H4 (cell line): ENCODE measurements at regions not wholly inside any gene's neighbourhood (a gene's known extent, or its start where the extent isn't known, plus 50 kb on each side); places are given as distances from the start of the nearest gene placed in this dataset.

Experiments
- DNase-seq: peaks from one replicate; pipeline ENCODE4 v3.0.0-alpha.2; 2015; ENCODE audit warnings: low spot score

DNA sequence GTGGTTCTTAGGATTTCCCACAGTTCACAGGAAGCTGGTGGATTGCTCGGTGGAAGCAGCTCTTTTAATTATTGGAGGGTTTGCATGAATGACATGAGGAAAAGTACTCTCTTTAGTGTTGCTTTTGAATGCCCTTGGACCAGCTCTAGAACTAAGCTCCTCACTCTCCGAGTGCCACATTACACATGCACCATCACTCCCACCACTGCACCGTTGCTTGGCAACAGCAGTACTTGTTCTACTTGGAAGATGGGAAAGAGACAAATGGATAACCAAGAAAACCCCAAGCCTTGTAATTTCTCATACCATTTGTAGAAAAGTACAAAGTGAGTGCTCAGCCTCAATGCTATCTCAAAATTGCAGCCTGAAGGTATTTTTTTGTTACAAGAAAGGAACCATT lies 620.2 kb upstream of the BOD1L1 start:
- DNase-seq: no peak

DNA sequence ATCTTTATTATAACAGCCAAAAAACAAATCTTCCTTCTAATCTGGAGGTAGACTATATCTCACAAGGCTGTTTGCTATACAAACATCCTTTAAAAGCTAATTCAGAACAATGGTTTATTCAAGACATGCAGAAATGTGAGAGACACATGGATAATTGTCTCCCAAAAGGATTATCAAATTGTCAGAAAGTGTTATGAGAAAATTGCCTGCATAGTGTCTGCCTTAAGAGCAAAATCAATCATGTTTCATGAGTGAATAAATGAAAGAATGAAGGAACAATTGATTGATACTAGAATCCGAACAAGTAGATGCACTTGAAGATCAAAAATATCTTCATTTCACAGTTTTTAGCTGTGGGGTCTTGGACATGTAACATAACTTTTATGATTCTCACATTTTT lies 621.7 kb upstream of the BOD1L1 start:
- DNase-seq: no peak

DNA sequence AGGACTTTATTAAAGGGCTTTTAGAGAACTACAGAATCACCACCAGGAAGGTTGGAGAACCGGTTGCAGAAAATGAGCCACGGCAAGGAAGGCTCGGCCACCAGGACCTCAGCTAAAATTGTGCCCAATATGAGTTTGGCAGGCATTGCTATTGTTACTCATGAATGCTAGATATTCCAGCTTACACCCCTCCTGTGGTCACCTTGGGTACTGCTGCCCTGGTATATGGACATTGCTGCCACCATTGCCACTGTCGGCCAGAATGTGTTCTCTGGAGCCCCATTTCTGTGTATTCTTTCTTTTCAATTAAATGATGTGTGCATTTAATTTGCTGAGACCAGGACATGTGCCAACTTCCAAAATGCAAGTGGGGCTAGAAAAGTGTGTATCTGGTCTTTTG lies 626.7 kb upstream of the BOD1L1 start:
- DNase-seq: peak; percentile 40

DNA sequence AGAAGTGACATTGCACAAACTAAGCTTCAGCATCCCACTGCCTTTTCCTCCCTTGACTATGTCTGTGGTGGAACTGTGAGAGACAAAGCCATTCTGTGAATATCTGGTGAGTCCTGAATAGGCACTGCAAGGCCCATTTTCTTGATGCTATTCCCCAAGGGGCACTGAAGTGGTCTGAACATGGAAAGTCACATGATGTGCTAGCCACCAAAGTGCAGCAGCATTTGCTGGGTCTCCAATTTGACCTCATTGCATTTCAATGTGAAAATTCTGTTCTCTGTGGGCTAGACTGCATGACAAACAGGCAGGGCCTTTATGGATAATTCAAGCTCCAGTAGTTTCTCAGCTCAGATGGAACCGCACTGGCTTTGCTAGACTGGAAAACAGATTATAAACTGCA lies 627.4 kb upstream of the BOD1L1 start:
- no peak for DNase-seq

DNA sequence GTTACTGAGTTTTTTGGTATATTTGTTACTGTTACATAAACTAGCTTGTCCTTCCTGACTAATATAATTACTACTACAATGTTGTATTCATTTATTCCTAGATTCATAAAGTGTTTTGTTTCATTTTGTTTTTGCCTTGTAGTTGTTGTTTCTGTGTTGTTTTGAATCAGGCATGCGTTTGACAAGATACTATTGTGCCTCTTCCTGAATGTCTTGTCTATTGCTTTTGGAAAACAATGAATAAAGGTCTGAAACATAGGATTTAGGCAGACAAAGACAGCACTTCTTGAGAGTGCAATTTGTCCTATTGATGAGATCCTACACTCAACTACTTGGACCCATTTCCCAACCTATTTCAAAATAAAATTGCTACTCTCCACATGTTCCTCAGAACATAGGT lies 630.4 kb upstream of the BOD1L1 start:
- no peak for DNase-seq

DNA sequence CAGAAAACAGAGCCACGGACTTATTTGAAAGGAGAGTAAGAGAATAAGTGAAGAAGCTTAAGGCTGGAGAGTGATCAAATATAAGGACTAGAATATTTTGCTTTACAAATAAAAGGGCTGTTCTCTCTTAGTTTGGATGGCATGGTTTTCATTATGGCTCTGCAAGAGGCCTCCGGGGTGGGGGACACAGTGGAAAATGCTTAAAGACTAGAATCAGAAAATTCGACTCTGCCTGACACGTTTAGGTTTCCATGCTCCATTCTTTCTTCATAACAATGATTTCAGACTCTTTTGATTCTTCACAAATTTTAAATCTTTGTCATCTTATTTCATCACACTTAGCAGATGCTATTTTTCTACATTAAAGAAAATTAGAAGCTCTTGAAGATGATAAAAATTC lies 632.4 kb upstream of the BOD1L1 start:
- DNase-seq: no peak

DNA sequence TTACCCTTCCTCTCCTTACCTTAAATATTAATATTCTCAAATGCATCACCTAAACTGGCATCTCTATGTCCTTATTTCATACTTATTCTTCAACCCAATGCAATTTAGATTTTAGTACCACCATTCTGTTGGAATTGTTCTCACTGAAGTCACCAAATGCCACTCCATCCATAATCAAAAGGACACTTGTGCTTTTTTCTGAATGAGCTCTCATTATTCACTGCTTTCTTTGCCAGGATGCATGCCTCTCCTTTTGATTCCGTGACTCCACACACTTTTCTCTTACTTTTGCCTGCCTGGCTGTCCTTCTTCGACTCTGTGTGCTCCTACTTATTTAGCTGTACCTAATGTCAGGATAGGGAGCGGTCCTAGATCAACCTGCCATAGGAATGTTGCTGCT lies 633.1 kb upstream of the BOD1L1 start:
- no peak for DNase-seq

DNA sequence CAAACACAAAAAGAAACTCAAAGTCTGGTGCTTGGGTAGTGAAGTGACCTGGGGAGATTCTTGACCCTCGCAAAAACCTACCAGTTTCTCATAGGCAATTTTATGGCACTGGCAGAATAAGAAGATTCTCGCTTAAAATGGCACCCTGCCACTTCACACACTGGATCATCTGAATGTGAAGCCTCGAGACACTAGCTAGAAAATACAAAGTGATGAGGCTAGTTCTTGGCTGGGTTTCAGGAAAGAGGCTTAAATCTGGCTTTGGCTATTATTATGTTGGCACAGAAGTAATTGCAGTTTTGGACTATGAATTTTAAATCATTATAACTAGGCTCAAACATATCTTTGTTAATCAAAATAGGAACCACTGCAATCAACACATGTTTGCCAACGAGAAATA lies 634.7 kb upstream of the BOD1L1 start:
- DNase-seq: no peak

DNA sequence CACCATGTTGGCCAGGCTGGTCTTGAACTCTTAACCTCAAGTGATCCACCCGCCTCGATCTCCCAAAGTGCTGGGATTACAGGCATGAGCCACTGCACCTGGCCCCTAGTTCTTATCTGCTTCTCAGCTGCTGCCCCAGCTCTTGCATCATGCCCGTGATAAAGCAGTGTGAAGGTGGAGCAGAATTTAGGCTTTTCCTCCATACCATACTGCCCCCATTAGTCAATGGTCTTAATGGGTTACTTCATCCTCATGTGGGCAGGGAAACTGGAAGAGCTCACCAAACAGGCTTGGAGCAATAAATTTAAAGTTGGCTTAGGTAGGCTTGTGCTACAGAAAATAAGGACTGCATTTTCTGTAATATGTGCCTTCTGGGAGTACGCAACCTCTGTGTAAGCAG lies 636.9 kb upstream of the BOD1L1 start:
- DNase-seq: no peak

DNA sequence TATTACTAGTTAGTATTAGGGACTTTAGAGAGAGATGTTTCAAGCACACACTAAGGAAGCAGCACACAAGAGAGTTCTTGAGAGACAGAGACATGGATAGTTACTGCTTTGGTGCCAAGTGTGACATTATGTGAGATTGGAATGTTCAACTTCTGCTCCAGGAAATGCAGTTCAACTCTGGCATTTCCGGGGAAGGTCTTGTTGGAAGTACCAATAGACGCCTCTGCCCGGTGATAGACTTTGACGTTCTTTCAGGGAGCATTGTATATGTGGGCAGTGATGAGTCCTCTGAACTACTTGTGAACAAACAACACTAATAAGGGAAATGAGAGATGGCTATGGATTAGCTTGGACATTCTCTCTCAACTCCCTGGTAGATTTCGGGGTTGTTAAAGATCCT lies 638.1 kb upstream of the BOD1L1 start:
- DNase-seq: no peak

DNA sequence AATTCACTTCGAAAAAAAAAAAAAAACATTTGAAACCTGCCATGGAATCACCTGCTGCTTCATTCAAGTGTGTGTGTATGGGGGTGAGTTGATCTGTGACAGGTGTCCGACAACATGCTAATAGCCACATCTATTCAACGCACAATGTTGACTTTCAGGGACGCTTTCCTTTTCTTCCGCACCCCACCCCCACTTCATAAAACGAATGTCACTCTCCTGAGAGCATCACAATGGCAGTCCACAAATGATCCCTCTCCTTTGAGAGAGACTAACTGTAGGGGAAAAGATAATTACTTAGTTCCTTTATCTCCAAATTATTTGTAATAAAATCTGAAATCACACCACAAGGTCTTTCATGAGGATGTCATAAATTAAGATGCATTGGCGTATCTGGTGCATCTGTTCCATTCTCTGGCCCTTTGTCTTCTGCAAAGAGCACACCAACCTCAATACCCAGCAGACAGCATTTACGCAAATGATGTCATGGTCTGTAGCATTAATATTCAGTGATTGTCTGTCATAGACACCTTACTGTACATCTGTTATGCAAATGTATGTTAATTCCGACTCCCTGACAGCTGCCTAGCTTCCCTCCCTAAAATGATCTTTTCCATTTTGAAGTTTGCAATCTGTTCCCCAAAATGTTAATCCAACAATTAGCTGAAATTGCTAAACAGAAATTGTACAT lies 640.0 kb upstream of the BOD1L1 start:
- no peak for DNase-seq

DNA sequence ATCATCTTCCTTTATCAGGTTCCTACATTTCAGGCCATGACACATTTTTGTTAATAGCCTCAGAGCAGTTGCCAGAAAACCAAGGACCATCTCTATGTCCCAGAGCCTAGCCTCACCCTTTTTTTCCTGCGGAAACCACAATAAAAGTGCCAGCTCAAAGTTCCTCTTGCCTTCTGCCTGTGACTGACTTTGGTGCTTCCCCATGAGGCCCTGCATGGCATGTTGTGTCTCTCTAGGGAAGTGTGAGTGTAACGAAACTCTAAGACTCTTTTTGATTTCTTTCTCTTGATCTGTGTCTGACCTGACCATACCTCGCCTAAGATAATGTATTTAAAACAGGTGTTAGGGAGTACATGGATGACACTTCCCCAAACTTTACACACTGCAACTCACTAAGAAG lies 642.3 kb upstream of the BOD1L1 start:
- DNase-seq: no peak

DNA sequence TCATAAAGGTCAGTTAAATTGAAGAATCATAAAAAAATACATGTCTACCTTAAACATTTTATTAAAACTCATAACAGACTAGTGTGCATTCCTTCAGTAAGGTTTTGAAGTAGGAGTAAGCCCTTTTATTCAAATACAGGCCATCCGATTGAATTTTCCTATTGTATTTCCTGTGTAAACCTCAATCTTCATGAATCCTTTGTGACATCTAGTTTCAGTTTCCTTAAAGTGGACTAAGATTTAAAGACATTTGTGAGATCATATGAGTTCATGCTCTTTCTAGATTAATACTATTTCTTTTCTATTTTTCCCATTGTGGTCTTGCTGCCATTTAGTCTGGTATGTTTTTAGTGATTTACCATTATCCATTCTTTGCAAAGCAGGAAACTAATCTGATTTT lies 644.7 kb upstream of the BOD1L1 start:
- DNase-seq: no peak

DNA sequence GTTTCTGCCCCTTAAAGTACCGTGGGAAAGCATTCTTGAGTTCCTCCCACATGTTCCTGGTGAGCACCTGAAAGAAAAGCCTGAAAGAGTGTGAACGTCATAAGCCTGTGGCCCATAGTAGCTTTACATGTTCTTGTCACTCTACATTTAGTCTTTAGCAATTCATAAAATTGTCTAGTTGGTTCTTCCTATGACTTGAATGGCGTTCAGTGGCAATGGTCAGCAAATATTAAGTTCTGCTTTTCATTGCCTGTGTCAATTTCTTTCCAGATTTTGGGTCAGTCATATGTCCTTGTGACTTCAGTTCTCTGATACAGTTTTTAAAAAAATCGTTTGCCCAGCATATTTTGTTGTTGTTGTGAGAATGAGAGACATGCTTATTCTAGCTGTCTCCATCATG lies 650.0 kb upstream of the BOD1L1 start:
- DNase-seq: no peak

DNA sequence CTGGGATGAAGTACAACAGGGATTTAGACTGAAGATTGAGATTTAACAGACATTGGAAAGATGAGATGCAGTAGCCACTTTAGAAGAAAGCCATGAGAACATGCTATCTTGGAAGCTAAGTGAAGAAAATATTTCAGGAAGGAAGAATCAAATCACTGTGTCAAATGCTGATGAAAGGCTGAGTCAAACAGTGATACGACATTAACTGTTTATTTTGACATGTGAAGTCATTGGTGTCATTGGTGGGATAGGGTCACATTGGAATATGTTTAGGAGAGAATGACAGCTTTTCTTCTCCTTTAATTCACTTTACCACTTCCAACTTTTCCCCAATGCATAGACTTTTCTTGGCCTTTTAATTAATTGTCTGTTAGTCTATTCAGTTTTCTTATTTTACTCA lies 653.0 kb upstream of the BOD1L1 start:
- DNase-seq: no peak

DNA sequence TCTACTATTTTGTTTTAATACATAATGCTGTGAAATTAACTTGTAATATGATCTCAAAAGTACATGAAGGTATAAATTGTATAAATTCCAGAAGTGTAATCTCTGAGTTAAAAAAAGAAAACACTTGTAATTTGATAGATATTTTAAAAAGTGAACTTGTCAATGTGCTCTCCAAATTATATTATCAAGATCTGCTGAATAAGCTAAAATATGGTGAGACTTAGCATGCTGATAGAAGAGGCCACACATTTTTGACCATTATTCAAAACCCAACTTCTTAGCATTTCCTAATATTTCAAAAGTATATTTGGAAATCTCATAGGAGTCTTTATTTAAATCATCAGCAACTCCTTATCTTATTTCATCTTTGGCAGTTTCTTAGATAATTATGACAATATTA lies 657.1 kb upstream of the BOD1L1 start:
- no peak for DNase-seq

DNA sequence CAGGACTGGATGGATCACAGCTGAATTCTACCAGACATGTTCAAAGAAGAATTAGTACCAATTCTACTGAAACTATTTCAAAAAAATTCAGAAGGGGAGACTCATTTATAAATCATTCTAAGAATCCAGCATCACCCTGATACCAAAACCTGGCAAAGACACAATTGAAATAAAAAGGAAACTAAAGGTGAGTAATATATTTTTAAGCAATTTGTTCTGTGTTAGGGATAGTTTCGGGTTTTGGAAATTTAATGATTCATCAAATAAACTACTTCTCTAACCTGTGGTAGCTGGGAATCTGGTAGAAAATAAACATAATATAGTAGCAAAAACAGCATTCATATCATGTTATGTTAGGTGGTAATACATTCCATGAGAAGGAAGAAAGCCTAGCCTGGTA lies 662.2 kb upstream of the BOD1L1 start:
- no peak for DNase-seq

DNA sequence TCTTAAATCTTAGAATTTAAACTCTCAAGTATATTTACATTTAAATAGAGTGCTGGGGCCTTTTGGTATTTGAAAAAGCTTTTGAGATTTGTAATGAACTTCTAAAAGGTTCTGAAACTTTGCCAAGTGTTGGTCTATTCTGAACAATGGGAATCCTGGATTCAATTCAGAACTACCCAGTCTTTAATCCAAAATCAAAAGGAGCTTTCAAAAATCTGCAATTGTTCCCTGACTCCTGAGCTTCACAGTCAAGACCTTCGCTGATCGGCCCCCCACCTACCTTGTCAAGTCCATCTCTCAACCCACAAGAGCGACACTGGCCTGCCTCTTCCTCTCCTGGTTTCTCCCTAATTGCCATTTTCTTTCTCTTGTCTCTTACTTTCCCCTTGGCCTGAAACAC lies 666.1 kb upstream of the BOD1L1 start:
- no peak for DNase-seq

DNA sequence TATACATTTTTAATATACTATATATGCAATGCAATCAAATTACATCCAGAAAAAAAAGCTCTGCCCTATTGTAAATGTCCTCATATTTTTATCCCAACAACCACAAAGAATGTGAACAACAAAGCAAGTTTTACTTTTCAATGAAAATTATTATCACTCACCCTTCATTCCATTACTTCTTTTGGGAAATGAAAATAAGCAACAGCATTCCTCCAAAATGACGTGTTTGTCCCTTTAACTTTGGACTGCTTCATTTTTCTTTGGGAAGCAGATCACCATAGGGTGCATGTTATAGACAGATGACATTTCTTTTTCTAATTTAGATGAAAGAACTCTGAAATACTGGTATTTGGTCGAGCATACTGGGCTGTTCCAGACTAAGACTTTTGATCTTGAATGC lies 667.1 kb upstream of the BOD1L1 start:
- DNase-seq: no peak

DNA sequence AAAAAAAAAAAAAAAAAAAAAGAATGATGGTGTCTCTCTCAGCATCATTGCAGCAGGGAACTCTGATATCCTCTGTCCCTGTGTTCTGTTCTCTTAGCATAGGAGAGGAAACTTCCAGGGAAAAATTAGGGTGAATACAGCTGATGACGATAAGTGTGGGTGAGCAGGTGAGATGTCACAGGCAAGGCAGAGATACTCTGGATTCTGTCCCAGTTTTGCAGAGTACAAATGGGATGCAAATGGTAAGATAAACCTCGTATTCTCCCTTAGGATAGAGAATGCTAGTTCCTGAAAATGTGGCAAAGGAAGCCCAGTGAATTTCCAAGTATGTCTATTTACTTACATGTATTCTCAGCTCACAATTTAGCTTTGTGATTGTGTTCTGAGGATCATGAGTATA lies 671.6 kb upstream of the BOD1L1 start:
- DNase-seq: no peak

DNA sequence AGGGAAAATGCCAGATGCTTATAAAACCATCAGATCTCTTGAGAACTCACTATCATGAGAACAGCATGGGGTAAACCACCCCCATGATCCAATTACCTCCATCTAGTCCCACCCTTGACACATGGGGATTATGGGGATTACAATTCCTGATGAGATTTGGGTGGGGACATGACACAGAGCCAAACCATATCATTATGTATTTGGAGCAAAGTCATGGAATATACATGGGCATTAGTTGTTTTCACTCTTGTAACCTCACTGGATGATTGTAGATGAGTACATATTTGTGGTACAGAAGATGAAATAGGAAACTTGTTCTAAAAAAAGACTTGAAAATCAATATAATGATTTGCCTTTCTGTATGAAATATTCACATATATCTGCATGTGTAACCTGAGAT lies 674.5 kb upstream of the BOD1L1 start:
- DNase-seq: no peak

DNA sequence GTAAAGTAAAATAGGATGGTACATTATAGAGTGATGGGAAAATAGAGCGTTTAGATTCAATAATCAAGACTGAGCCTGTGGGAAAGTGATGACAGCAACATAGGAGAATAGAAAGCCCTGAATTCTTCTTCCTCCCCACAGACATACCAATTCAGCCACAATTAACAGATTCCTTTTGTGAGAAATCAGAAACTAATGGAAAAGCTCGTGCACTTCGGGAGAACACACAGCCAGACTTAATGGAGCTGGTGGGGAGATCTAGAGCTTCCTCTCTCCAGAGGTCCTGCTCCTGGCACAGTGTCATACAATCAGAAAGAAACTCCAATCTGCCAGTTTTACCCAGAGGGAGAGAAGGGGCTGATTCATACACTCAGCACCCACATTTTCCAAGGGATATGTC lies 676.3 kb upstream of the BOD1L1 start:
- no peak for DNase-seq

DNA sequence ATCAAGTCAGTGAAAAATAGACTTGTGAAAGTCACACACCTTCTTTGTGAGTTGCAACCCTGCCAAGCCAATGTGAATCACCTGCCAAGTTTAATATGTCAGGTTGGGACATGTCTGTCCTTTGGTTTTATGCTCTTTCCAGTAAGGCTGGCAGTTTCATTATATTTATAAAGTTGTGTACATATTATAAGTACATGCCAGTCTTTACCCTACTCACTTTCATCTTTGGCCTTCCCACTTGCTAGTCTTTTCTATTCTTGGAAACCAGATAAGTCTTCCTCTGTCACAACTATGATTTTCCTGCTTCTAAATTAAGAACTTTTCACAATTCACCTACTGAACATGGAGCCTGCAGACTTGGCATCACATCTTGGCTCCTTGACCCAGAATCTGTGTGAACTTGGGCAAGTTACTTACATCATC lies 680.7 kb upstream of the BOD1L1 start:
- no peak for DNase-seq

DNA sequence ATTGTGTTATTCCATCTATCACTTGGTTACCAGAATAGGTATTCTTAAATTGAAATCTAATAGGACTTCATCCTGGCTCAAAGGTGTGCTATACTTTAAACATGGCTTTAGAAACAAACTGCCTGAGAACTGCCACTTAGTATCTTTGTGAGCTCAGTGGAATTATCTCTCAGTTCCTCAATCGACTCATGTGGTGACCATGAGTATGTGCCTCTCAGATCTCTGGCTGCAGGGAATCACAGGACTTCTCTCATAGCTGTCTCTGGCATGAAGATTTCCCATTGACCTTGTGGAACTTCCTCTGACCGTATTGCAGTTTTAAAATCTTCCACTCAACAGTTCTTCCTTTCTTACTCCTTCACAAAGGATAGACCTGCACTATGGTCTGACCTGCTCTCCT lies 681.9 kb upstream of the BOD1L1 start:
- DNase-seq: no peak

DNA sequence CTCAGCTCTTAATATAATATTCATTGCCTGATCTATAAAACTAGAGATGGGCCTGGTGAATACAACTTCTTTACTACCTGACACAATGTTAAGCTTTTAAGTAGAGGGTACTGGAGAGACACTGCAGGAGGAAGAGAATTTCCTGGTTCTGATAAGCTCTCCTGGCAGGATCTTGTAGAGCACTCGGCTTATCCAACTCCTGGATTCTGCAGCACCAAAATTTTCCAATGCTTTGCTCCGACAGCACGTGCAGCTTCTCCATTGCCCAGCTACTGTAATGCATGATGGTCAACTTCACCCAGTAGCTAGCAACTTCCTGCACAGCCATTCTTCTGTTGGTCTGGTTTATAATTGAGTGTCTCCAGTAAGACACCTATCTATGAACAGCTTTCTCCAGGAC lies 686.2 kb upstream of the BOD1L1 start:
- no peak for DNase-seq
